GM12864 (cell line): ENCODE measurements at regions not wholly inside any gene's neighbourhood (a gene's known extent, or its start where the extent isn't known, plus 50 kb on each side); places are given as distances from the start of the nearest gene placed in this dataset.

Experiments
- DNase-seq: peaks from one replicate; pipeline ENCODE4 v3.0.0-alpha.2; 2011; ENCODE audit warnings: low read depth
- H3K4me3 ChIP-seq: 2 replicates; pipeline ENCODE4 v1.5.1; 2011; ENCODE audit warnings: mild to moderate bottlenecking, low read depth, low read length, control low read depth
- TF ChIP-seq, protein P1 (sequence below): IDR thresholded peaks from 2 replicates; pipeline ENCODE4 v1.5.1; 2011; ENCODE audit warnings: low read depth, mild to moderate bottlenecking, moderate library complexity, low read length, control low read depth, inconsistent platforms; ENCODE audit errors: missing control alignments

DNA sequence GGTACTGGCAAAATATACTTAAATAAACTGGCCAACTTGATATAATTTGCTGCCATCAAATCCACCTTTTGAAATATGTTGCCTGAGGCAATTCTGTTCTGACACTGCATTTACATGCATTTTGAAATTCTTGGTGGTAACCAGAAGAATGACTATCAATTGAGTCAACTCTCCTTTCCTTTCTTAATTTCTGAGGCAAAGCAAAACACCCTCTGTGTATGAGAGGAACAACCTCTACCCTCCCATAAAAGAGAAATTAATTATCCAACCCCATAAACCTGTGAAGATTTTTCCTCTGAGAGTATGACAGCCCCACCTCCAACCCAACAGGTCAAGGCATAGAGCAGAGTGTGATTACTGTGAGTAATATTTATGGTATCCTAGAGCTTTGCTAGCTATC lies 286.8 kb downstream of the NR2F1-AS1 start:
- TF ChIP-seq, protein P1, sequence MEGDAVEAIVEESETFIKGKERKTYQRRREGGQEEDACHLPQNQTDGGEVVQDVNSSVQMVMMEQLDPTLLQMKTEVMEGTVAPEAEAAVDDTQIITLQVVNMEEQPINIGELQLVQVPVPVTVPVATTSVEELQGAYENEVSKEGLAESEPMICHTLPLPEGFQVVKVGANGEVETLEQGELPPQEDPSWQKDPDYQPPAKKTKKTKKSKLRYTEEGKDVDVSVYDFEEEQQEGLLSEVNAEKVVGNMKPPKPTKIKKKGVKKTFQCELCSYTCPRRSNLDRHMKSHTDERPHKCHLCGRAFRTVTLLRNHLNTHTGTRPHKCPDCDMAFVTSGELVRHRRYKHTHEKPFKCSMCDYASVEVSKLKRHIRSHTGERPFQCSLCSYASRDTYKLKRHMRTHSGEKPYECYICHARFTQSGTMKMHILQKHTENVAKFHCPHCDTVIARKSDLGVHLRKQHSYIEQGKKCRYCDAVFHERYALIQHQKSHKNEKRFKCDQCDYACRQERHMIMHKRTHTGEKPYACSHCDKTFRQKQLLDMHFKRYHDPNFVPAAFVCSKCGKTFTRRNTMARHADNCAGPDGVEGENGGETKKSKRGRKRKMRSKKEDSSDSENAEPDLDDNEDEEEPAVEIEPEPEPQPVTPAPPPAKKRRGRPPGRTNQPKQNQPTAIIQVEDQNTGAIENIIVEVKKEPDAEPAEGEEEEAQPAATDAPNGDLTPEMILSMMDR = no peak
- no peak overlapping the region for H3K4me3 ChIP-seq
- DNase-seq = no peak

GRCh38 chr5:93289942-93290341 lies 291.1 kb downstream of the NR2F1-AS1 start:
- no peak for DNase-seq
- TF ChIP-seq, protein P1 = no peak

DNA sequence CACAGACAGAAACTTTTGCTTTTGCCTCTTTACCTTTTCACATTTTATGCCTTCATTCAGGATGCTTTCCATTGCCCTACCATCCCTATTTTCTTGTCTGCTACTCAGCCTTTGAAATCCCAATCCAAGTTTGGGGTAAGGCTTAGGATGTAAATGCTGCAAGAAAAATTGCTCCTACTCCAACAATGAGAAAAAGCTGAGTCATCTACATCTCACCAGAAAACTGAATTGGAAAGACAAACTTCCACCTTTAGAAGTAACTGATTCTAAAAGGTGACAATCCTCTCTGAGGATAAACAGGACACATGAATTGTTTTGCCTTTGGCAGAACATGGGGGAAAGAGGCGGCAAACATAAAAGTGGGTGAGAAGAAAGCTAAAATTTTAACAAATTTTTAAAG lies 295.6 kb downstream of the NR2F1-AS1 start:
- TF ChIP-seq, protein P1 = no peak
- DNase-seq = no peak
- H3K4me3 ChIP-seq = no peak overlapping the region

More at GRCh38 chr5:93289942-93290341, 291.1 kb downstream of the NR2F1-AS1 start:
- no peak overlapping the region for H3K4me3 ChIP-seq

- TF ChIP-seq, protein P1 = no peak
- DNase-seq = no peak
- H3K4me3 ChIP-seq = no peak overlapping the region
Measured at GRCh38 chr5:93281980-93282772, 298.8 kb downstream of the NR2F1-AS1 start.

GRCh38 chr5:93280518-93280917 lies 300.5 kb downstream of the NR2F1-AS1 start:
- TF ChIP-seq, protein P1 = no peak
- no peak for DNase-seq
- no peak overlapping the region for H3K4me3 ChIP-seq

DNA sequence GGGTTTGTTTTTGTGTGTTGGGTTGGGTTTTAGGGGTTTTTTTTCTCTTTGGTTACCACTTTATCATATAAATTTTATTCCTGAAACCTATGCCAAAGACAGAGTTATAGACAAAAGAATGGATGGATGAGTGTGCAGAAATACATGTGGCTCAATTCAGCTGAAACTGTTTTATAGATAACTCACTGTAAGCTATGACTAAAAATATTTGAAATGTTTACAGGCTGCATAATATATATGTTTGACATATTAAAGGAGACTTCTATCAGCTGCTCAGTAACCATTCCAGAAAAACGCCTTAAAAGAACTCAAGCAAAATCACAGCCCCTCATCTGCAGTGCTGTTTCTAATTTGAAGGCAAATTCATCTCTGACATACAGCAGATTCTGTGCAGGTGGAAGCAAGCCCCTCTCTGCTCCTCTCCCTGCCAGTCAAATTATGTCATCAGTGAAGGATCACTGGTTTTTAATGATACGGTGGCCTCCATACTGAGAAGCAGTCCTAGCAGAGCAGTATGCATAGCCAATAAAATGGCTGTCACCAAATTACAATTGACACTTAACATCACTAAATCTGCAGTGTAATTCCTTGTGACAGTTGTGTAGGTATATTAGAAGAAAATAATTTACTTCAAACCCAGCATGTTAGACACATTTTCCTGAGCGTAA lies 301.6 kb downstream of the NR2F1-AS1 start:
- TF ChIP-seq, protein P1 = no peak
- no peak for DNase-seq
- H3K4me3 ChIP-seq = no peak overlapping the region
